ENCODE measurements at regions not wholly inside any gene's neighbourhood (a gene's known extent, or its start where the extent isn't known, plus 50 kb on each side); places are given as distances from the start of the nearest gene placed in this dataset.

DNA sequence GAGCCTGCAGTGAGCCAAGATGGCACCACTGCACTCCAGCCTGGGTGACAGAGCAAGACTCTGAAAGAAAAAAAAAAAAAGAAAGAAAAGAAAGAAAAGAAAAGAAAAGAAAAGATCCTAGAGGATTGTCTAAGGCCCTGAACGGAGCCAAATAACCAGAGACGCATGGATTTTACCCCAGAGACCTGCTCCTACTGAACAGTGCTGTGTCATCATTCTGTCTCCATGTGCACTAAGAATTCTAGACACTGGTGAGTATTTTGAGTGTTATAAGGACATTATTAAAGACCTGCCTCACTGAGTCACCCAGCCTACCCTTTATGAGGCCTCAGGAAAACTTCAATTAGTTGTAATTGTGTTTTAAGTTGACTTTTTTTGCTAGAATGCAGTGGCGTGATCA, 61.9 kb upstream of the RIOK3 start:
- DNase-seq, result no peak

- no peak for DNase-seq
These were observed 55.2 kb upstream of the RIOK3 start for GRCh38 chr18:23397907-23398306.

DNA sequence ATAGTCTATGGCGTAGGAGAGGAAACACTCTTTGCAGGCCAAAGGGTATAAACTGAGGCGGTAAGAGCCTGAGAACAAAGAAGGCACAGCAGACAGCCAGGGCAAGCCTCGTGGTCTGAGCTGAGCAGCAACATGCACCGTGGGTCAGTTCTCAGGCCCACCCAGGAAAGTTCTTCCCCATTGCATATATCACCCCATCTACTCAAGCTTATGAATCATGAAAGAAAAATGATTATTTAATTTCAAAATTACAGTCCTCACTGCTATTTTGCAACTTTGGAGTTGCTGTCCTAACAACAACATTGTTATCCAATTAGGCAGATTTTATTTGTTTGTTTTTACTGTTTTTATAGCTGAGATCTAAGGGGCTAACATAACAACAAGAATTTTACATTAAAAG, 54.7 kb upstream of the RIOK3 start:
- DNase-seq, result no peak

GRCh38 chr18:23399067-23399466, 54.0 kb upstream of the RIOK3 start:
- DNase-seq, result no peak

DNA sequence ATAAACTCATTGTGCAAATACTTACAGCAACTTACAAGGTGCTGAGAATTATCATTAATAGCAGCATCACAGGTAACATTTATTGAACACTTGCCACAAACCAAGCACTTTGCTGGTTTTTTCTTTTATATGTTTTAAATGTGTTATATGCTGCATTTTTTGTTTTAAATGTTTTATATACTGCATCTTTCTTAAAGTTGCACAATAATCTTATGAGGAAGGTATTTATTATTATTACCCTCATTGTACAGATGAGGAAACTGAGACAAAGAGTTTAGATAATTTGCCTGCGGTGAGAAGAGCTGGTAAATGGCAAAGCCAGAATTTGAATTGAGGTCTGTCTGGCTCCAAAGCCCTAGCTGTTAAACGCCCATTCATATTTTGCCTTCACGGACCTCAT, 52.2 kb upstream of the RIOK3 start:
- peak; percentile 2 for DNase-seq

DNA sequence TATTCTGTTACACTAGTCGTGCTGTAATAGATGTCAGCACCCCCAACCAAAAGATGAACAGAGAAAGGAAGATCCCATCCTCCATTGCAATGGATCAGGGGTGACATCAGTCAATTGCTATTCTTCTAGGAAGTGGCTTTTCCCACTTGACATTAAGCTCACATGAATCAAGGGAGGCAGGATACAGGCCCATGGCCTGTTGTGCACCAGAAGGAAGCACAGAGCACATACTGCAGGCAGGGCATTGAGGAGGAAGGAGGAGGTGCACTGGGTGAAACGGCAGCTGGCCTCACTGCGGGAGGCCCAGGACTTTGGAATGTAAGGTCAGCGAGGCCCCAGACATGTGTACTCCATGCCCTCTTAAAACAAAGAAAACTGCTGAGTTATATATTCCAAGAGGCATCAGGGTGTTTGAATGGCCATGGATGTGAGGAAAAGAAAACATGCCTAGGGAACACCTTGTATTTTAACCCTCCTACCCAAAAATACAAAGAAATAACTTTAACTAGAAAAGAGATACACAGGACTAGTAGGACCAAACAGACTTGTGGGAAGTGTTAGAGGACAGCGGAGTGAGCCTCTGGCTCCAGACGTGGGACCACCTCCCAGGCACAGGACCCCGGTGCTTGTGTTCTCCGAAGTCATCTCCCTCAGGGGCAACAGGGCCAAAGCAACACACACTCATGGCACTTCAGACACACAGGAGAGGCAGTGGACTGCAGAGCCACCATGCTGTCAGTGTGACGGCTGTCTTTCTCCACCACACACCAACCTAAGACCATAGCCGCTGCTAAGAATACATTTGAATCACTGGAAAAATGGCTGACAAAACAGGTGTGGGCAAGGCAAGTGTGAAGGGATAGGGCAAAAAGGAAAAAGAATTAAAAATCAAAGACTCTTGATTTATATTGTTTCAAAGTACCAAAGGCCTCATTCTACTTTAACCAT, 51.4 kb upstream of the RIOK3 start:
- peak; percentile 54 for DNase-seq
